LNCaP clone FGC (cell line): ENCODE measurements at regions not wholly inside any gene's neighbourhood (a gene's known extent, or its start where the extent isn't known, plus 50 kb on each side); places are given as distances from the start of the nearest gene placed in this dataset.

ENCODE experiments used
- DNase-seq: peaks from one replicate; pipeline ENCODE4 v3.0.0-alpha.2; 2011; ENCODE audit warnings: low read depth
- H3K4me3 ChIP-seq: 2 replicates; pipeline ENCODE4 v1.5.1; 2011; ENCODE audit warnings: mild to moderate bottlenecking, low read depth, low read length, control low read depth
- CTCF ChIP-seq: IDR thresholded peaks from 2 replicates; pipeline ENCODE4 v1.5.1; 2012; ENCODE audit warnings: mild to moderate bottlenecking; ENCODE audit not compliant: control insufficient read depth, insufficient read depth; ENCODE audit errors: extremely low read depth

GRCh38 chr12:16863742-16864141 lies 257.8 kb upstream of the LMO3 start:
- no peak overlapping the region for H3K4me3 ChIP-seq
- no peak for TF ChIP-seq CTCF
- DNase-seq = no peak

- H3K4me3 ChIP-seq = no peak overlapping the region
- no peak for TF ChIP-seq CTCF
- no peak for DNase-seq
These were observed 251.5 kb upstream of the LMO3 start for GRCh38 chr12:16857456-16857923.

- TF ChIP-seq CTCF = no peak
- no peak for DNase-seq
- H3K4me3 ChIP-seq = no peak overlapping the region
These were observed 248.5 kb upstream of the LMO3 start for GRCh38 chr12:16854465-16854864.

GRCh38 chr12:16849473-16849872 lies 243.5 kb upstream of the LMO3 start:
- no peak for TF ChIP-seq CTCF
- no peak overlapping the region for H3K4me3 ChIP-seq
- DNase-seq = no peak

- no peak overlapping the region for H3K4me3 ChIP-seq
- TF ChIP-seq CTCF = peak; percentile 27
- DNase-seq = no peak
These were observed 238.9 kb upstream of the LMO3 start for GRCh38 chr12:16844875-16845274.

- no peak overlapping the region for H3K4me3 ChIP-seq
- DNase-seq = no peak
- no peak for TF ChIP-seq CTCF
These were observed 227.5 kb upstream of the LMO3 start for GRCh38 chr12:16833376-16834015.

GRCh38 chr12:16828891-16829290 lies 222.9 kb upstream of the LMO3 start:
- no peak overlapping the region for H3K4me3 ChIP-seq
- DNase-seq = no peak
- TF ChIP-seq CTCF = no peak
